ENCODE measurements at regions not wholly inside any gene's neighbourhood (a gene's known extent, or its start where the extent isn't known, plus 50 kb on each side); places are given as distances from the start of the nearest gene placed in this dataset.
A peak's percentile ranks its signal among the peaks of the same experiment; 100 is the strongest.

DNA sequence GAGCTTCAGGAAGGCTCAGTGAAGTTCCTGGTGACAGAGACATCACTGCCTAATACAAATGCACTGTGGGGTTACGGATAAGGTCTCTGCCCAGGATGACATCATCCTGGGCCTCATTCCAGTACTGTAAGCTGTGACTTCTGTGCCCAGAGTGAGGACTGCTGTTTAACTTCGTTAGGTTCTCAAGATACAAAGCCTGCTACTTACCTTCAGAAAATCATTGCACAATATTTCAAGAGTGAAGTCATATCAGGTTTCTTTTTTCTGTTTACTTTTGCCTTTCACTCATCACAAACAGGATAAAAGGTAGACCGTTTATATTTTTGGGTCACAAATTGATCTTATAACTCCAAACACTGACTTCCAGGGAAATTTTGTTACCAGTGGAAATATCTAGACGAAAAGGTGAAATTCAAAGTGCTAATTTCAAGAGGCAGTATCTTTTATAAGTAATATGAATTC is 241.2 kb downstream of the PIK3R1 start:
- Histone ChIP-seq H3K9ac (ENCODE audit: insufficient read depth in 1 of 2, low read depth in 2 of 2, low read length in 2 of 2) (peak overlapping the region in 1 of 2 experiments; percentile 32; a peak in 2 of 4 replicates), H3K27ac (ENCODE audit: extremely low read depth, low read depth, low read length) (peak overlapping the region; percentile 37; the same call in 1 of the 3 replicates), H3K79me2 (ENCODE audit: control insufficient read depth, insufficient read depth, low read length) (no peaks in the 10 kb centered on the region), H3K9me1 (ENCODE audit: control insufficient read depth, insufficient read depth, low read length) (no peaks in the 10 kb centered on the region), H3K36me3 (ENCODE audit: control insufficient read depth, insufficient read depth, low read length) (no peaks in the 10 kb centered on the region), H4K20me1 (replicated peaks; ENCODE audit: control insufficient read depth, insufficient read depth, low read length) (no peaks in the 10 kb centered on the region), H3K4me3 (no peak overlapping the region), H3K4me2 (ENCODE audit: insufficient read depth, low read length) (no peak overlapping the region), H3K27me3 (ENCODE audit: control insufficient read depth in 2 of 2, insufficient read depth in 2 of 2, low read length in 2 of 2) (no peaks in the 10 kb centered on the region), H3K4me1 (replicated peaks in 1 of 2; ENCODE audit: control insufficient read depth in 2 of 2, insufficient read depth in 2 of 2, low read length in 2 of 2) (peaks cover 0 to 42% of the 10 kb centered on the region in 2 experiments; a peak in 3 of 5 replicates), H2AFZ (ENCODE audit: low read depth, low read length) (peak overlapping the region; percentile 68), H3K9me3 (replicated peaks; ENCODE audit: control insufficient read depth, insufficient read depth, low read depth, low read length) (0 out of 2 replicates have a peak, but pooled peaks cover 2% of the 10 kb centered on the region)
- ChIA-PET CTCF (ENCODE audit: low intra/inter-chr PET ratio) (interaction anchor here (0.5 kb wide), 1 partner anchor 171 kb away, joined by 3 read pairs; no protein-coding TSS in a partner anchor), POLR2A (interaction anchor here (0.6 to 1.9 kb wide), 5 partner anchors 22 to 159 kb away, joined by 3 to 7 read pairs (median 3); no protein-coding TSS in a partner anchor)
- FAIRE-seq (peak; percentile 97), ATAC-seq (peak; percentile 91), DNase-seq (ENCODE audit: extremely low read depth in 1 of 4, low spot score in 3 of 4) (peak; percentile 50 to 87 (median 62))
- in situ Hi-C loops (cut with MboI) = no loop called here
- no TSS peak for BruUV-seq (replicated peaks)
- intact Hi-C loops (cut with micrococcal nuclease) = no loop called here
- WGBS (ENCODE audit: insufficient coverage, low coverage, missing lambda C conversion rate) = 9% methylated on average over 4 of the region's 4 CpGs
- TF ChIP-seq NFIC (IDR thresholded peaks at IDR 0.05) = peak; percentile 80
- TF ChIP-seq, protein P1, sequence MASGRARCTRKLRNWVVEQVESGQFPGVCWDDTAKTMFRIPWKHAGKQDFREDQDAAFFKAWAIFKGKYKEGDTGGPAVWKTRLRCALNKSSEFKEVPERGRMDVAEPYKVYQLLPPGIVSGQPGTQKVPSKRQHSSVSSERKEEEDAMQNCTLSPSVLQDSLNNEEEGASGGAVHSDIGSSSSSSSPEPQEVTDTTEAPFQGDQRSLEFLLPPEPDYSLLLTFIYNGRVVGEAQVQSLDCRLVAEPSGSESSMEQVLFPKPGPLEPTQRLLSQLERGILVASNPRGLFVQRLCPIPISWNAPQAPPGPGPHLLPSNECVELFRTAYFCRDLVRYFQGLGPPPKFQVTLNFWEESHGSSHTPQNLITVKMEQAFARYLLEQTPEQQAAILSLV (tag; IDR thresholded peaks at IDR 0.05) = 0 out of 2 replicates have a peak, but pooled peaks have one; percentile 52
- peak; percentile 56 for TF ChIP-seq EP300 (IDR thresholded peaks at IDR 0.05; ENCODE audit: low read length)
- TF ChIP-seq ATF7 (IDR thresholded peaks at IDR 0.05) = peak; percentile 98
- peak; percentile 32; the same call in 1 of the 2 replicates for TF ChIP-seq CBFA2T3 (IDR thresholded peaks at IDR 0.05)
- peak; percentile 66 for TF ChIP-seq SOX6 (IDR thresholded peaks at IDR 0.05)
- TF ChIP-seq RCOR1 (IDR thresholded peaks at IDR 0.05; ENCODE audit: borderline replicate concordance in 1 of 2, low read depth in 2 of 2, low read length in 2 of 2) = peak in 1 of 2 experiments; percentile 68; a peak in 1 of 4 replicates
- TF ChIP-seq ARID1B (IDR thresholded peaks at IDR 0.05) = peak; percentile 48
- no peak for TF ChIP-seq ZFP30 (CRISPR knock-in tag; IDR thresholded peaks at IDR 0.05; ENCODE audit: borderline replicate concordance)
- 0 out of 2 replicates have a peak, but pooled peaks have one; percentile 32 for TF ChIP-seq L3MBTL2 (IDR thresholded peaks at IDR 0.05)
- peak; percentile 34; the same call in 1 of the 2 replicates for TF ChIP-seq ESRRA (IDR thresholded peaks at IDR 0.05; ENCODE audit: borderline replicate concordance, low read depth)
- TF ChIP-seq NCOR1 (IDR thresholded peaks at IDR 0.05) = 0 out of 2 replicates have a peak, but pooled peaks have one; percentile 8
- TF ChIP-seq, protein P2, sequence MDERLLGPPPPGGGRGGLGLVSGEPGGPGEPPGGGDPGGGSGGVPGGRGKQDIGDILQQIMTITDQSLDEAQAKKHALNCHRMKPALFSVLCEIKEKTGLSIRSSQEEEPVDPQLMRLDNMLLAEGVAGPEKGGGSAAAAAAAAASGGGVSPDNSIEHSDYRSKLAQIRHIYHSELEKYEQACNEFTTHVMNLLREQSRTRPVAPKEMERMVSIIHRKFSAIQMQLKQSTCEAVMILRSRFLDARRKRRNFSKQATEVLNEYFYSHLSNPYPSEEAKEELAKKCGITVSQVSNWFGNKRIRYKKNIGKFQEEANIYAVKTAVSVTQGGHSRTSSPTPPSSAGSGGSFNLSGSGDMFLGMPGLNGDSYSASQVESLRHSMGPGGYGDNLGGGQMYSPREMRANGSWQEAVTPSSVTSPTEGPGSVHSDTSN (CRISPR knock-in tag; IDR thresholded peaks at IDR 0.05; ENCODE audit: low read depth) = no peak
- TF ChIP-seq, protein P2 (tag; conservative IDR thresholded peaks at IDR 0.05; ENCODE audit: low read depth) = peak; percentile 54
- TF ChIP-seq SMAD4 (CRISPR knock-in tag; conservative IDR thresholded peaks at IDR 0.05) = 0 out of 2 replicates have a peak, but pooled peaks have one; percentile 8
- TF ChIP-seq, protein P3, sequence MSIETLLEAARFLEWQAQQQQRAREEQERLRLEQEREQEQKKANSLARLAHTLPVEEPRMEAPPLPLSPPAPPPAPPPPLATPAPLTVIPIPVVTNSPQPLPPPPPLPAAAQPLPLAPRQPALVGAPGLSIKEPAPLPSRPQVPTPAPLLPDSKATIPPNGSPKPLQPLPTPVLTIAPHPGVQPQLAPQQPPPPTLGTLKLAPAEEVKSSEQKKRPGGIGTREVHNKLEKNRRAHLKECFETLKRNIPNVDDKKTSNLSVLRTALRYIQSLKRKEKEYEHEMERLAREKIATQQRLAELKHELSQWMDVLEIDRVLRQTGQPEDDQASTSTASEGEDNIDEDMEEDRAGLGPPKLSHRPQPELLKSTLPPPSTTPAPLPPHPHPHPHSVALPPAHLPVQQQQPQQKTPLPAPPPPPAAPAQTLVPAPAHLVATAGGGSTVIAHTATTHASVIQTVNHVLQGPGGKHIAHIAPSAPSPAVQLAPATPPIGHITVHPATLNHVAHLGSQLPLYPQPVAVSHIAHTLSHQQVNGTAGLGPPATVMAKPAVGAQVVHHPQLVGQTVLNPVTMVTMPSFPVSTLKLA (conservative IDR thresholded peaks at IDR 0.05) = no peak
- TF ChIP-seq SNIP1 (IDR thresholded peaks at IDR 0.05; ENCODE audit: low read depth) = no peak
- peak; percentile 98 for TF ChIP-seq CEBPB (tag; IDR thresholded peaks at IDR 0.05)
- TF ChIP-seq FOSL1 (tag; conservative IDR thresholded peaks at IDR 0.05) = peak; percentile 57; the same call in 1 of the 2 replicates
- TF ChIP-seq SMARCA4 (IDR thresholded peaks at IDR 0.05) = peak; percentile 65

Data from K562 (cell line).